ENCODE measurements at regions not wholly inside any gene's neighbourhood (a gene's known extent, or its start where the extent isn't known, plus 50 kb on each side); places are given as distances from the start of the nearest gene placed in this dataset.
A peak's percentile ranks its signal among the peaks of the same experiment; 100 is the strongest.
"Not testable (repeated sequence)": the region's sequence is repeated elsewhere in the genome, so short reads cannot be mapped to it uniquely, and the experiment has no call there.

DNA sequence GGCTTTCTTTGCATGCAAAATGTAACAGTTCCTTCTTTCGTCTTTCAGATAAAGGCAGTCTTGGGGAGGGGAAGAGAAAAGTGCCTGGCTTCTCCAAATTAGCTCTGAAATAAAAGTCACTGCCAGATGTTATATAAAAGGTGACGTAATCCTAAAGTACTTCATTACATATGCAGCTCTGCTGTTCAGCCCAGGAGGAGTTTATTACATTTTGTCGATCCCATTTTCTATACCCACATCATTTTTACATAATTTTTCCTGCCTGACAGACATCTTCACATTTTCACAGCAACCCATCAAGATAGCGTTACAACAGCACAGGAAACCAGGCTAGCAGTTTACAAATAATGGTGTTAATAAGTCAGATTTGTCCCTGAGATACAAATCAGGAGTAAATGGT lies 86.7 kb upstream of the SLC30A5 start:
- no peak for DNase-seq

DNA sequence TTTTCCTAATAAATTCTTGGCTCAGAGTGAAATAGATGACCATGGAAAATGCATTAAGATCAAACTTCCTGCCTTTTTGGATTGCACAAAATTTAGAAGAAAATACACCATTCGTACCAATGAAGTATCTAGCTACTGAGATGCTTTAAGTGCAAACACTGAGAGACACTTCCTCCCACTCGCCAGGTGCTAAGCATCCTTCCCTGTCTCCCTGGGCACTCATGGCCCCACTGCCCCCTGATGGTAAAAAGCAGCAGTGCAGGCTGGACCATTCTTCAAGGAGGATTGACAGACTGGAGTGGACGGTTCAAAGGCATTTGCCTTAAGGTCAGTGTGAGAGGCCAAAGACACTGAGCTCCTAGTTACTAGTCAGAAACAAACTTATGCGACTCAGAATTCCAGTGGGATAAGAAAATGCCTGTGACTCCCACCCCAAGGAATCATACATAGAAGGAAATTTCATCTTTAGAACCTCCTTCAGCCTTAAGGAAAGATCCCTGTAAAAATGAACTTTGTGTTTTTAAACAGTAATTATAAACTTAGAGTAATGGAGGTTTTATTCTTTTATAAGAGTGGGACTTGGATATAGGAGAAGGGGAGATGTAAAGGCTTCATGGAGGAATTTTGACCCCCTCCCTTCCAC lies 86.0 kb upstream of the SLC30A5 start:
- DNase-seq: peak; percentile 9

DNA sequence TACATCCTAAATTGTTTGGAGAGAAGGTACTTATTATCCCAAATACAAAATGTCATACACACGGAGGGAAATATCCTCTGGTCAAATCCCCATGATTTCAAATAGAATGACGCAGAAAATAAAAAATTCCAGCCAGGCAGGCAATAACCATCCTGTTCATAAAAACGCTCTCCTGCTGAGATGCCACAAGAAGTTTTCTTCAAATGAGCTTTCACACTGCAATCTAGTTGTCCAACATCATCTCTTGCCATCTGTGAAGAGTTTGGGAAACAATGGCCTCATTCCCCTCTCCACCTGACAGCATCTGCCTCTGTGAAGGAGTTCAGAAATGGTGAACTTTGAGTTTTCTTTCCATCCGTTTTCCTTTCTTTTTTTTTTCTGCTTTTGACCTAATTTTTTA lies 83.3 kb upstream of the SLC30A5 start:
- no peak for DNase-seq

DNA sequence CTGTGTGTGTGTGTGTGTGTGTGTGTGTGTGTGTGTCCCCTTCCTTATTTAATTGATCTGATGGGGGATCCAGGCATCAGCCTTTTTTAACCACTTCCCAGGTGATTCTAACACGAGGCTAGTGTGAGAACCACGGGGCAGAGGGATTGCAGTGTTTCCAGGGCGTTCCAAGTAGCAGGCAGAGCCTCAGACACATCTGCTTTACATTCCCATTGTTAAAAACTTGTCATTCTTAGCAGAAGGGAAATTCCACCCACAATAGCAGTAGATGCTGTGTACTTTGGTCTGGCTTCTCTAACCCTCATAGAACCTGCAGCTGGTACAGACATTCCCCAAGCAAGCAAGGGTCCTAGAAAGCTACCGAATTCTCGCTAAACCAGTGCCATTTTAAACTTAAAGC lies 81.9 kb upstream of the SLC30A5 start:
- DNase-seq: no peak

DNA sequence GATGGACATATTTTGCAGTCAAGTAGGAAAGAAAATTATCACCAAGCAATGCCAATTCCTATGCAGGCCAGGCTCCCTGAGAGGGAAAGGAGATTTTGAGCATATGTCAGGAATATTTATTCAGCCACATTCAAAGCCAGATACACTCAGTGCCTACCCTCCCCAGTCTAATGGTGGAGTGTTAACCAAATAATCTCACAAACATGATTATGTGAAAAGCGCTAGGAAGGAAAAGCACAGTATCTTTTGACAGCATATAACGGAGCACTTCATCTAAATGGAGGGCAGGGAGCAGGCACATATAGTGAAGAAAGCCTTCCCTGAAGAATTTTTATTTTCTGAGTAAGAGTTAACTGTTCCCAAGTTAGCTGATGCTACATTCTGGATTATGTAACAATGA lies 80.3 kb upstream of the SLC30A5 start:
- DNase-seq: no peak

DNA sequence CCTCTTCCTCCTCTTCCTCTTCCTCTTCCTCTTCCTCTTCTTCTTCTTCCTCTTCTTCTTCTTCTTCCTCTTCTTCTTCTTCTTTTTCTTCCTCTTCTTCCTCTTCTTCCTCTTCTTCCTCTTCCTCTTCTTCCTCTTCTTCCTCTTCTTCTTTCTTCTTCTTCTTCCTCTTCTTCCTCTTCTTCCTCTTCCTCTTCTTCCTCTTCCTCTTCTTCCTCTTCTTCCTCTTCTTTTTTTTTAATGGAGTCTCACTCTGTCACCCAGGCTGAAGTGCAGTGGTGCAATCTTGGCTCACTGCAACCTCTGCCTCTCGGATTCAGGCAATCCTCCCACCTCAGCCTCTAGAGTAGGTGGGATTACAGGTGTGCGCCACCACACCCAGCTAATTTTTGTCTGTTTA lies 79.8 kb upstream of the SLC30A5 start:
- DNase-seq: not testable (repeated sequence)

DNA sequence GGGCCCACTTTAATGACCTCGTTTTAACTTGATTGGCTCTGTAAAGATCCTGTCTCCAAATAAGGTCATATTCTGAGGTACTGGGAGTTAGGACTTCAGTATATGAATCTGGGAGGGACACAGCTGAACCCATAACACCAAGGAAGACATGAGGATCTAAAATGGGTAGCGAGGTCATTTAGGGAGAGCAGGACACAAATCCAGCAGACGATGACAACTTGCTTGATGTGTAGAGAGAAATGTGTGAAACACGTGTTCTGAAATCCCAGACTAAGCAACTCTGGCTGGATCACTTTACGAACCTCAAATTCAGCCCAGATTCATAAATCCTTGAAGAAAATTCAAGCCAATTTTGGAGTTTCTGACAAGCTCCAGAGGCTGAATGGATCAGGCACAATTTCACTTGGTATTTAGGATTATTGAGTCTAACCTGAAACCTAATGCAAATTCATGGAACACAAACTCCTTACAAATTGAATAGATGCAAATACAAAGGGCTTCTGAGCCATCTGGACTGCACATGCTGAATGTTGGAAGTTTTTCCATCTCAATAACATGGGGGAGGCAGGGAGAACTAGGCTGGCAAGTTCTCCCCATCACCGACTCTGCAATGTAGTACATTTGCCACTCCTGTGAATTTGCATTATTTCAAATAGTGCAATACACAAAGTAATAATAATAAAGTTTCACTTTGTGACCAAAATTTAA lies 74.0 kb upstream of the SLC30A5 start:
- no peak for DNase-seq

DNA sequence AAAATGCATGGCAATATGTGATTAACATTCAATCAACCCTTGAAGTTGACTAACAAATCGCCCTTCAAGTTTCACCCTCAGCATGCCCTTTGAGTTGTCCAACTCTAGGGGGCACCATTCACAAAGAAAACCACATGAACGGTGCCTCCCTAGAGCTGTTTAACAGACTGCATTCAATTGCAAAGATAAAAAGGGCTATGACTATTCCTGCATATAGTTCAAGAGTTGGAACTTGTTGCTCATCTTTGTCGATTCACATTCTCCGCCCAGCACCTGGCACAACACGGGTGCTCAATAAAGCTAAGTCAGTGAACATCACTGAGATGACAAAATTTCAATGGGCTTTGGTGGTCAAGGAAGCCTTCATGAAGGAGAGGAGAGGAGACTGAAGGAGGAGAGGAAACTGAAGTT lies 69.6 kb upstream of the SLC30A5 start:
- DNase-seq: no peak

DNA sequence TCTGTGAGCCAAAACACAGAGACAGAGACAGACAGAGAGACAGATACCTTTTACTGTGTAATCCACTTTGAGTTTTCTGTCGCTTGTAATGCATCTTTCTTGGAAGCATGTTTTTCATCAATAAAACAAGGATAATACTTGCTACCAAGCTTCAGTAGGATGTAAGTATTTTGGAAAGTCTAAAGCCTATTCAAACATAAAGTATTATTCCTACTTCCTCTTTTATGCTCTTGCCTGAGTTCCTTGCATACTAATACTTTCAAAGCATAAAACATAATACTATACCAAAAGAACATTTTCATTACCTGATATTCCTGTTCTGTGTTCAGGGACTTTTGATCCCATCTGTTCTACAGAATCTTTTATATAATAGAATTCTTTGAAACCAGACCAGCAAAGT lies 64.5 kb upstream of the SLC30A5 start:
- DNase-seq: no peak

DNA sequence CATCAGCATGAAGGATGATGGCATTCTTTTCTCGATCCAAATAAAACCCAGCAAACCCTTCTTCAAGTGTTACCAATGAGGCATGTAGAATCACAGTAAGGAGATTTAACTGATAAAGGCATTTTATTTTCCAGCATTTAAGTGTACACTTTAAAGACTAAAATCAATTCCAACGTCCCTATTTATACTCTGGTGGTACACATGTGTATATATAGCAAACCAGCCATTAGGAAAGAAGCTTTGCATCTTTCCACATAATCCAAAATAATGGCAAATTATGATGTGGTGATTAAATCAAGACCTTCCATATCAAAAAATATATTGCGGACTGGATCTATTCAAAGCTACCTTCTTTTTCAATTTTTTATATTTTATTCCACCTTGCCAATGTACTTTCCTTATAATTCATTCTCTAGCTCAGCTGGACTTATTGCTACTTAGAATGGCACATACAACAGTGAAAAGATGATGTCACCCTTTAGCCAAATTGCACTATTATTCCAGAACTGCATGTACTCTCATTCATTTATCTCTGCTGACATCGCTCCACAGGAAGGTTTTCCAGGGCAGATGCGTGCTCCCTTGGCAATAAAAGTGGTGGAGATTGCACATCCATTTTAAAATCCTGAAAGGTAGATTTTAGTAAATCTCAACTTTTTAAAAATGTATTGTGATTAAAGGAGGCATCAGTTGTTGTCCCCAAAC lies 63.3 kb upstream of the SLC30A5 start:
- DNase-seq: no peak

DNA sequence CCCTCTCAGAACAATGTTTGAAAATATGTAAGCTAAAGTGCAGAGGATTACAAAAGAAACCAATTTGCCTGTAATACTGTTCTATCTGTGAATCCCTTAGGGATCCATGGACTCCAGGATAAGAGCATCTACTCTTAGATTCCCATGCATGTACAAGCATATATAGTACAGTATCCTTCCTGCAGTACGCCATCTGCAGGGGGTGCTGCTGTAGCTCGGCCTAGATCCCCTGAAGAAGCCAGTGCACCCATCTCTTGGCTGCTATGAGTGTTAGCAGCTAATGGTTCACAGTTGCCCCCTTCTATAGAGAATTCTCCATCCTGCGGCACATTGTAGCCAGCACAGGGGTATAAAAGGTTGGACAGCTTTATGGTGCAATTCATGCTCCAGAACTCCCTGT lies 61.8 kb upstream of the SLC30A5 start:
- no peak for DNase-seq

DNA sequence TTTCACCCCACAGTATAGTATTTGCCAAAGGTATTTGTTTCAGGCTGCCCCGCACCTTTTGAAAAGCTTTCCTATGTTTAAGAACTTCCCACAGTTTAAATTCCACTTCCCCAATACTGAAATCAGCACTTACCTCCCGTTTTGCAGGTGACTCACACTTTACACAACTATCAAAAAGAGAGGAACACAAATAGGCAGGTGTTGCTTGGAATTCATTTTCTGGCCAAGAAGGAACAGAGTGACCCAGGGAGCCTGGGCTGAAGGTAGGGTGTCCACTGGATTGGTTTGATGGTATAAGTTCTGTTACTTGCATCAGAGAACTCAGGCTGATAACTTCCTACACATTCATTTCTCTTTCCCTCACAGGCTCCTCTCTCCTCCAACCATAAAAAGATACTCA lies 60.1 kb upstream of the SLC30A5 start:
- DNase-seq: no peak

DNA sequence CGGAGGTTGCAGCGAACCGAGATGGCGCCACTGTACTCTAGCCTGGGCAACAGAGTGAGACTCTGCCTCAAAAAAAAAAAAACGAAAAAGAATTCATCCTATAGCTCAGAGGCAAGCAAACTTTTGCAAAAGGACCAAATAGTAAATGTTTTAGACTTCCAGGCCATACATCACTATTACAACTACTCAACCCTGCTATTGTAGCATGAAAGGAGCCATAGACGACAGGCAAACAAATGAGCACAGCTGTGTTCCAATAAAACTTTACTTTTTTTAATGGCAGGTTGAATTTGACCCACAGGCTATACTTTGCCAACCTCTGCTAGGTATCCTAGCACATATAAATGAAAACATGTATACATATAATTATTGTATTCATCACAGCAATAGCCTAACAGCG lies 58.9 kb upstream of the SLC30A5 start:
- no peak for DNase-seq

DNA sequence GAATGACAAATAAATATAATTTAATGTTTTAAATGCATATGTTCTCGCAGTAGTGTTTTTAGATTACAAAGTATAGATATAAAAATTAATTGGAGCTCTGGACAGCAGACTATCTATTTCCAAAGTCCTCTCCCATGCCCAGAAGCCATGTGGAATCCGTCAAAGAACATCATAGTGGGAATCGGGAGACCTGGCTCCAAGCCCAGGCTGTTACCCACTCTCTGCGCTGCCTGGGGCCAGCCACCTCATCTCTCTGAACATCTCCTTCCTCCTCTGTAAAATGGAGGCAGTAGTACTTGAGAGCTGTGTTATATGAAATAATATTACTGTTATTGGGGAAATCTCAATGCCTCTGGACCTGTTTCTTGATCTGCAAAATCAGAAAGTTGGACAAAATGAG lies 58.1 kb upstream of the SLC30A5 start:
- DNase-seq: no peak

DNA sequence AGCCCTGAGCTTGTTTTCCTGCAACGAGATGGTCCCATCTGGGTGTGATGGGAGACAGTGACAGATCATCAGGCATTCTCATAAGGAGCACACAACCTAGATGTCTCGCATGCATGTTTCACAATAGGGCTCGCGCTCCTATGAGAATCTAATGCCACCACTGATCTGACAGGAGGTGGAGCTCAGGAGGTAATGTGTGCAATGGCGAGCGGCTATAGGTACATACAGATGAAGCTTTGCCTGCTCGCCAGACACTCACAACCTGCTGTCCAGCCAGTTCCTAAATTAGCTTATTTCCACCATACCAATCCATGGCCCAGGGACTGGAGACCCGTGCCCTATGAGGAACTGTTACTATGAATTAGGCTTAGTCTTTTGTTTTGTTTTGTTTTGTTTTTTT lies 55.3 kb upstream of the SLC30A5 start:
- no peak for DNase-seq

DNA sequence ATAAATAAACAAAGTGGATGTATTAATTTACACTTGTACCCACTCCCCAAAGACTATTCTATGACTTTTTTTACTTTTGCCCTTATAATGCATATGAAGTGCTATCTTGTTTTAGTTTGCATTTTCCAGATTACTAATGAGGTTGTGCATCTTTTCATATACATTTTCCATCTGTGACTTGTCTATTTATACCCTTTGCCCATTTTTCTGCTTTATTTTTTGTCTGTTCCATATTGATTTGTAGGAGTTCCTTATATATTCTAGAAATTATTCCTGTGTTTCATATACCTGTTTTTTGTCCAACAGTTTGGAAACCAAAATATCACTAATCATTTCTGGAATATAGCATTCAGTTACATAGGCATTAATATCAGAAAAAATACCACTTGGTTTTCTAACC lies 54.0 kb upstream of the SLC30A5 start:
- DNase-seq: no peak

DNA sequence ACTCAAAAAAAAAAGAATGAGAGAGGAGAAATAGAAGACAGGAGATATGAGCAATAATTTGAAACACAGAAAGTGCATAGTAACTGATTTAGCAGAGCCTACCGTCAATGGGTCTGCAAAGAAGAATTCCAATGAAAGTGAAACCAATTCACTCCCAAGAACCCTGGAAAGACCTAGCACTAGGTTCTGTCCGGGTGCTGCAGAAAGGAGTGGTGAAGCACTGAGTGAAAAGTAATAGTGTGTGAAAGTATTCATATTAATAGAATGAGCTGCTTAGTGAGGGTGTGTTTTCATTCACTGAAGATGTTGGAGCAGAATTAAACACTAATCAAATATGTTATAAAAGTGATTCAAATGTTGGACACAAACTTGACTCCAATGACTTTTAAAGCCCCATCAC lies 51.3 kb upstream of the SLC30A5 start:
- no peak for DNase-seq

DNA sequence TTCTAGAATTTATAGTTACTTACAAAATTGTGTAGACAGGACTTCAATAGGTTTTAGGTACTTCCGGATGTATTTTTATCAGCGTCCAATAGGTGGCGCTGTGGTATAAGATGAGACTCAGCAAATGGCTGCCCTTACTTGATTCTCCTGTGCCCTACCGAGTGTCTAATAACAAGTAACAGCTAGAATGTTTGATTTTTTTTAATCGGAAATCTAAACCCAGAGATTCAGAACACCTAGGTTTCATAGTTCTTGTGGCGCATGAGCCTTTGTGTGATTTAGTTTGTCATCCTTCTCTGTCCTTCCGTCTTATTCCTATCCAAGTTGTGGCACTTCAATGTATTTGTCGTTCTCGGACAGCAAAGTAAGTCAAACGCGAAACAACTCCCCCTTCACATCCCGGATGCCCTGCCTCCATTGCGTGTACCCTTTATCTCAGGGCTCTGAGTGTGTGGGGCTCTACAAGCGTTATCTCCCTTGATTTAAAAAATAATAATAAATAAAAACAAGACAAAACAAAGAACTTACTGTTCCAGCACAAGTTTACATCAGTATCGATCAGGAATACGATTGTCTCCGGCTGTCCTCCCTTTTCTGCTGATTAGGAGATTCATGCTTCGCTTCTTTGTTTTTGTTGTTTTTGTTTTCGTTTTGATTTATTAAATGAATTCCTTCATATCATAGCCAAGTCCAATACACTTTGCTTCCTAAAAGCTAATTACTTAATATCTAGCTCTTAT lies 50.7 kb upstream of the SLC30A5 start:
- peak; percentile 59 for DNase-seq

DNA sequence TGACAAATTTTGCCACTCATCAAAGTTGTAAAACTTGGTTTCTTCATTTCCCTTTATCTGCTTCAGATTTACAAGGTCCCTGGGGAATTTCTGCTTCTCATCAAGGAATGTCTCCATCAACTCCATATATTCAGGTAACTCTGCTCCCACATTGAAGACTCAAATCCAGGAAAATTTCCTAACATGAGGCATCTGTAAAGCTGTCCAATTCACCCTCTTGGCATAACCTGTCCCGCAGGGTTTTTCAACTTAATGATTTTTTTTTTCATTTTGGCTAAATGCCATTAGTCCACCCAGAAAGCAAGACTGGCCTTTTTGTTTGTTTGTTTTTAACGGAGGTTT lies 50.2 kb upstream of the SLC30A5 start:
- DNase-seq: no peak

All from amniotic stem cell (primary cell).